Activated T-cell treated with anti-CD3 and anti-CD28 coated beads, Interleukin-2, amount 50 U/mL, for 24 hours (primary cell): ENCODE measurements at regions not wholly inside any gene's neighbourhood (a gene's known extent, or its start where the extent isn't known, plus 50 kb on each side); places are given as distances from the start of the nearest gene placed in this dataset.

Experiments
- DNase-seq: peaks from one replicate; pipeline ENCODE4 v3.0.0-alpha.2; 2020
- H3K27ac Mint-ChIP-seq: 2 replicates; pipeline ENCODE4 v1.8.0; 2020; ENCODE audit warnings: mild to moderate bottlenecking, mixed read lengths
- H3K27me3 Mint-ChIP-seq: 2 replicates; pipeline ENCODE4 v1.8.0; 2020; ENCODE audit warnings: mixed read lengths
- H3K36me3 Mint-ChIP-seq: 2 replicates; pipeline ENCODE4 v1.8.0; 2020; ENCODE audit warnings: low read depth, mixed read lengths
- H3K4me1 Mint-ChIP-seq: 2 replicates; pipeline ENCODE4 v1.8.0; 2020; ENCODE audit warnings: low read depth, mixed read lengths
- H3K4me3 Mint-ChIP-seq: 2 replicates; pipeline ENCODE4 v1.8.0; 2020; ENCODE audit warnings: mild to moderate bottlenecking, moderate library complexity, mixed read lengths
- H3K9me3 Mint-ChIP-seq: 2 replicates; pipeline ENCODE4 v1.8.0; 2020; ENCODE audit warnings: mixed read lengths

- H3K9me3 Mint-ChIP-seq: peaks cover 10% of the 10 kb centered on the region
- no peak for DNase-seq
- no peak overlapping the region for H3K4me3 Mint-ChIP-seq
- H3K27me3 Mint-ChIP-seq: peaks cover 2% of the 10 kb centered on the region
- H3K36me3 Mint-ChIP-seq: no peaks in the 10 kb centered on the region
- H3K4me1 Mint-ChIP-seq: no peaks in the 10 kb centered on the region
- H3K27ac Mint-ChIP-seq: no peak overlapping the region
These were observed 249.5 kb upstream of the SHH start for GRCh38 chr7:156061689-156062255.

- Mint-ChIP-seq H3K27me3 (no peaks in the 10 kb centered on the region), H3K4me3 (no peak overlapping the region), H3K27ac (no peak overlapping the region), H3K36me3 (no peaks in the 10 kb centered on the region), H3K9me3 (peaks cover 10% of the 10 kb centered on the region), H3K4me1 (no peaks in the 10 kb centered on the region)
- no peak for DNase-seq
These were observed 248.7 kb upstream of the SHH start for GRCh38 chr7:156060925-156061324.

GRCh38 chr7:156059369-156059768 is 247.1 kb upstream of the SHH start:
- H3K4me1 Mint-ChIP-seq: no peaks in the 10 kb centered on the region
- H3K4me3 Mint-ChIP-seq: no peak overlapping the region
- DNase-seq: no peak
- no peaks in the 10 kb centered on the region for H3K36me3 Mint-ChIP-seq
- H3K27ac Mint-ChIP-seq: no peak overlapping the region
- H3K9me3 Mint-ChIP-seq: peaks cover 10% of the 10 kb centered on the region
- H3K27me3 Mint-ChIP-seq: no peaks in the 10 kb centered on the region

GRCh38 chr7:156058248-156058647 is 246.0 kb upstream of the SHH start:
- H3K9me3 Mint-ChIP-seq: peaks cover 10% of the 10 kb centered on the region
- H3K4me3 Mint-ChIP-seq: no peak overlapping the region
- no peak for DNase-seq
- H3K4me1 Mint-ChIP-seq: no peaks in the 10 kb centered on the region
- H3K36me3 Mint-ChIP-seq: no peaks in the 10 kb centered on the region
- no peak overlapping the region for H3K27ac Mint-ChIP-seq
- no peaks in the 10 kb centered on the region for H3K27me3 Mint-ChIP-seq

GRCh38 chr7:156056534-156056933 is 244.3 kb upstream of the SHH start:
- no peak for DNase-seq
- peaks cover 10% of the 10 kb centered on the region for H3K9me3 Mint-ChIP-seq
- no peaks in the 10 kb centered on the region for H3K36me3 Mint-ChIP-seq
- no peak overlapping the region for H3K4me3 Mint-ChIP-seq
- no peak overlapping the region for H3K27ac Mint-ChIP-seq
- no peaks in the 10 kb centered on the region for H3K4me1 Mint-ChIP-seq
- no peaks in the 10 kb centered on the region for H3K27me3 Mint-ChIP-seq

- H3K27me3 Mint-ChIP-seq: no peaks in the 10 kb centered on the region
- no peaks in the 10 kb centered on the region for H3K4me1 Mint-ChIP-seq
- H3K9me3 Mint-ChIP-seq: peaks cover 2% of the 10 kb centered on the region
- no peaks in the 10 kb centered on the region for H3K36me3 Mint-ChIP-seq
- no peak for DNase-seq
- H3K27ac Mint-ChIP-seq: no peak overlapping the region
- no peak overlapping the region for H3K4me3 Mint-ChIP-seq
These were observed 243.1 kb upstream of the SHH start for GRCh38 chr7:156055206-156055822.

GRCh38 chr7:156051884-156052283 is 239.6 kb upstream of the SHH start:
- H3K27ac Mint-ChIP-seq: no peak overlapping the region
- no peak for DNase-seq
- H3K9me3 Mint-ChIP-seq: peaks cover 3% of the 10 kb centered on the region
- no peak overlapping the region for H3K4me3 Mint-ChIP-seq
- no peaks in the 10 kb centered on the region for H3K36me3 Mint-ChIP-seq
- H3K27me3 Mint-ChIP-seq: no peaks in the 10 kb centered on the region
- no peaks in the 10 kb centered on the region for H3K4me1 Mint-ChIP-seq

GRCh38 chr7:156050636-156051569 is 238.6 kb upstream of the SHH start:
- Mint-ChIP-seq H3K4me1 (no peaks in the 10 kb centered on the region), H3K36me3 (no peaks in the 10 kb centered on the region), H3K27ac (no peak overlapping the region), H3K9me3 (peaks cover 6% of the 10 kb centered on the region), H3K27me3 (no peaks in the 10 kb centered on the region), H3K4me3 (no peak overlapping the region)
- no peak for DNase-seq

- Mint-ChIP-seq H3K27ac (no peak overlapping the region), H3K9me3 (peaks cover 6% of the 10 kb centered on the region), H3K4me1 (no peaks in the 10 kb centered on the region), H3K4me3 (no peak overlapping the region), H3K27me3 (no peaks in the 10 kb centered on the region), H3K36me3 (no peaks in the 10 kb centered on the region)
- no peak for DNase-seq
These were observed 237.1 kb upstream of the SHH start for GRCh38 chr7:156049366-156049765.

- Mint-ChIP-seq H3K27ac (no peak overlapping the region), H3K4me1 (no peaks in the 10 kb centered on the region), H3K9me3 (peaks cover 6% of the 10 kb centered on the region), H3K27me3 (no peaks in the 10 kb centered on the region), H3K36me3 (no peaks in the 10 kb centered on the region), H3K4me3 (no peak overlapping the region)
- no peak for DNase-seq
These were observed 233.8 kb upstream of the SHH start for GRCh38 chr7:156046031-156046560.

- no peaks in the 10 kb centered on the region for H3K4me1 Mint-ChIP-seq
- DNase-seq: no peak
- no peaks in the 10 kb centered on the region for H3K36me3 Mint-ChIP-seq
- no peak overlapping the region for H3K4me3 Mint-ChIP-seq
- peaks cover 6% of the 10 kb centered on the region for H3K9me3 Mint-ChIP-seq
- H3K27me3 Mint-ChIP-seq: peaks cover 4% of the 10 kb centered on the region
- H3K27ac Mint-ChIP-seq: no peak overlapping the region
These were observed 231.3 kb upstream of the SHH start for GRCh38 chr7:156043416-156044178.

- Mint-ChIP-seq H3K4me3 (no peak overlapping the region), H3K9me3 (no peaks in the 10 kb centered on the region), H3K27ac (no peak overlapping the region), H3K36me3 (no peaks in the 10 kb centered on the region), H3K4me1 (no peaks in the 10 kb centered on the region), H3K27me3 (peaks cover 4% of the 10 kb centered on the region)
- DNase-seq: no peak
These were observed 229.1 kb upstream of the SHH start for GRCh38 chr7:156041398-156041797.

GRCh38 chr7:156039971-156040677 is 227.9 kb upstream of the SHH start:
- H3K36me3 Mint-ChIP-seq: no peaks in the 10 kb centered on the region
- peaks cover 4% of the 10 kb centered on the region for H3K27me3 Mint-ChIP-seq
- no peak for DNase-seq
- no peak overlapping the region for H3K4me3 Mint-ChIP-seq
- H3K27ac Mint-ChIP-seq: no peak overlapping the region
- H3K9me3 Mint-ChIP-seq: no peaks in the 10 kb centered on the region
- H3K4me1 Mint-ChIP-seq: no peaks in the 10 kb centered on the region

GRCh38 chr7:156039194-156039593 is 226.9 kb upstream of the SHH start:
- Mint-ChIP-seq H3K36me3 (no peaks in the 10 kb centered on the region), H3K27me3 (peaks cover 4% of the 10 kb centered on the region), H3K4me3 (no peak overlapping the region), H3K27ac (no peak overlapping the region), H3K4me1 (no peaks in the 10 kb centered on the region), H3K9me3 (no peaks in the 10 kb centered on the region)
- no peak for DNase-seq
